K562 (cell line): ENCODE measurements at regions not wholly inside any gene's neighbourhood (a gene's known extent, or its start where the extent isn't known, plus 50 kb on each side); places are given as distances from the start of the nearest gene placed in this dataset.

Source experiments
- DIDO1 ChIP-seq: fragments of 450-650 bp; IDR thresholded peaks from 2 replicates; pipeline ENCODE4 v1.6.1; 2016; ENCODE audit warnings: low read depth, missing biosample characterization, missing genetic modification characterization
- HDAC3 ChIP-seq: fragments of 450-650 bp; IDR thresholded peaks from 2 replicates; pipeline ENCODE4 v1.6.1; 2018; ENCODE audit warnings: borderline replicate concordance, mild to moderate bottlenecking, moderate library complexity; ENCODE audit not compliant: partially characterized antibody
- JUN ChIP-seq, 2 experiments: sonication (generic) in 1 of 2; formaldehyde crosslinking in 1 of 2; IDR thresholded peaks; 2 replicates each; pipeline versions ENCODE4 v1.6.1 to v1.8.0; 2012 to 2022; ENCODE audit warnings: borderline replicate concordance in 2 of 2, mild to moderate bottlenecking in 2 of 2, improper control_type of control experiment in 1 of 2, low read depth in 1 of 2, low read length in 1 of 2, missing genetic modification reagents in 1 of 2
- MXD1 ChIP-seq: fragments of 250-450 bp; sonication (Bioruptor Pico); IDR thresholded peaks from 2 replicates; pipeline ENCODE4 v1.8.0; 2021; ENCODE audit warnings: borderline replicate concordance, mild to moderate bottlenecking, moderate library complexity; ENCODE audit not compliant: poor library complexity, severe bottlenecking
- NFE2 ChIP-seq: IDR thresholded peaks from 2 replicates; pipeline ENCODE4 v1.6.1; 2014; ENCODE audit warnings: antibody characterized with exemption, low read depth
- PHF8 ChIP-seq: fragments of 200-600 bp; sonication (generic); IDR thresholded peaks from 2 replicates; pipeline ENCODE4 v1.6.1; 2012; ENCODE audit warnings: mixed run types, mild to moderate bottlenecking, inconsistent platforms, low read length, moderate library complexity, borderline replicate concordance
- POLR3G ChIP-seq: IDR thresholded peaks from 2 replicates; pipeline ENCODE4 v1.6.1; 2011; ENCODE audit not compliant: insufficient read length, insufficient replicate concordance; ENCODE audit errors: extremely low read depth
- TF ChIP-seq, protein P1 (sequence below): sonication (generic); formaldehyde crosslinking; IDR thresholded peaks from 2 replicates; pipeline ENCODE4 v1.8.1; 2023; ENCODE audit warnings: mild to moderate bottlenecking, missing genetic modification reagents, moderate library complexity
- TF ChIP-seq, protein P2 (sequence below): fragments of 450-650 bp; formaldehyde crosslinking; IDR thresholded peaks from 2 replicates; pipeline ENCODE4 v1.4.0; 2020; ENCODE audit warnings: mild to moderate bottlenecking, mixed read lengths

- TF ChIP-seq JUN (IDR thresholded peaks at IDR 0.05; ENCODE audit: borderline replicate concordance, low read depth, low read length) (peak; percentile 65; the same call in 1 of the 2 replicates), JUN (CRISPR knock-in tag; IDR thresholded peaks at IDR 0.05; ENCODE audit: borderline replicate concordance) (no peak), DIDO1 (tag) (no peak), HDAC3 (no peak), NFE2 (peak; percentile 29; the same call in 1 of the 2 replicates), POLR3G (no peak), PHF8 (no peak), MXD1 (CRISPR knock-in tag) (no peak)
- TF ChIP-seq, protein P1, sequence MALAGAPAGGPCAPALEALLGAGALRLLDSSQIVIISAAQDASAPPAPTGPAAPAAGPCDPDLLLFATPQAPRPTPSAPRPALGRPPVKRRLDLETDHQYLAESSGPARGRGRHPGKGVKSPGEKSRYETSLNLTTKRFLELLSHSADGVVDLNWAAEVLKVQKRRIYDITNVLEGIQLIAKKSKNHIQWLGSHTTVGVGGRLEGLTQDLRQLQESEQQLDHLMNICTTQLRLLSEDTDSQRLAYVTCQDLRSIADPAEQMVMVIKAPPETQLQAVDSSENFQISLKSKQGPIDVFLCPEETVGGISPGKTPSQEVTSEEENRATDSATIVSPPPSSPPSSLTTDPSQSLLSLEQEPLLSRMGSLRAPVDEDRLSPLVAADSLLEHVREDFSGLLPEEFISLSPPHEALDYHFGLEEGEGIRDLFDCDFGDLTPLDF (CRISPR knock-in tag): no peak
- TF ChIP-seq, protein P2, sequence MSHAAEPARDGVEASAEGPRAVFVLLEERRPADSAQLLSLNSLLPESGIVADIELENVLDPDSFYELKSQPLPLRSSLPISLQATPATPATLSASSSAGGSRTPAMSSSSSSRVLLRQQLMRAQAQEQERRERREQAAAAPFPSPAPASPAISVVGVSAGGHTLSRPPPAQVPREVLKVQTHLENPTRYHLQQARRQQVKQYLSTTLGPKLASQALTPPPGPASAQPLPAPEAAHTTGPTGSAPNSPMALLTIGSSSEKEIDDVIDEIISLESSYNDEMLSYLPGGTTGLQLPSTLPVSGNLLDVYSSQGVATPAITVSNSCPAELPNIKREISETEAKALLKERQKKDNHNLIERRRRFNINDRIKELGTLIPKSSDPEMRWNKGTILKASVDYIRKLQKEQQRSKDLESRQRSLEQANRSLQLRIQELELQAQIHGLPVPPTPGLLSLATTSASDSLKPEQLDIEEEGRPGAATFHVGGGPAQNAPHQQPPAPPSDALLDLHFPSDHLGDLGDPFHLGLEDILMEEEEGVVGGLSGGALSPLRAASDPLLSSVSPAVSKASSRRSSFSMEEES: no peak
- TF ChIP-seq, all 486 proteins: peak for 13
These were observed 383.4 kb downstream of the VRK1 start (continued) for GRCh38 chr14:97180304-97181200.
